Right cardiac atrium (tissue), 5 donors: ENCODE measurements at regions not wholly inside any gene's neighbourhood (a gene's known extent, or its start where the extent isn't known, plus 50 kb on each side); places are given as distances from the start of the nearest gene placed in this dataset.
"Not testable (repeated sequence)": the region's sequence is repeated elsewhere in the genome, so short reads cannot be mapped to it uniquely, and the experiment has no call there.

Source experiments
- ATAC-seq, 2 donors: fragments of 200-7000 bp; cut with Tn5 transposase; one replicate each; pipeline versions ENCODE4 v1.8.0 to v1.9.1; 2020; ENCODE audit warnings: moderate library complexity in 2 of 2, mild to moderate bottlenecking in 1 of 2
- DNase-seq, 3 donors: peaks; one replicate each; pipeline ENCODE4 v3.0.0-alpha.2; 2020
- H3K27ac ChIP-seq: one replicate; pipeline ENCODE4 v1.5.1; 2013; ENCODE audit warnings: mild to moderate bottlenecking, low read length, control low read depth, moderate library complexity
- H3K27me3 ChIP-seq: one replicate; pipeline ENCODE4 v1.6.1; 2013; ENCODE audit not compliant: control insufficient read depth, insufficient read depth
- H3K4me1 ChIP-seq: one replicate; pipeline ENCODE4 v1.6.1; 2013; ENCODE audit warnings: low read length; ENCODE audit not compliant: control insufficient read depth, insufficient read depth
- H3K4me3 ChIP-seq: one replicate; pipeline ENCODE4 v1.5.1; 2013; ENCODE audit warnings: low read length, control low read depth
- H3K9me3 ChIP-seq: one replicate; pipeline ENCODE4 v1.6.1; 2013; ENCODE audit warnings: low read length; ENCODE audit not compliant: control insufficient read depth
- WGBS: extraction: QIAGEN DNeasy Blood & Tissue Kit; methylation state at CpG from one replicate; pipeline ENCODE4 v1.1.7; 2013; 5-methylcytosine and 5-hydroxymethylcytosine counted together
- intact Hi-C, 4 donors: fragments of 100-400 bp; cut with DNase I; formaldehyde crosslinking; loops; one replicate each; pipeline versions ENCODE4 v1.11.0 to v1.14.0; 2022 to 2023
- donor health status: healthy with polysubstance abuse.
- donor health status: DM: no; HTN: yes; CAD: no.
- donor health status: DM: no; HTN: no; CAD: no.
- donor health status: DM: no; HTN: yes; CAD: no; lungs with severe emphysema.
- donor health status: DM: yes; HTN: yes; CAD: no.

DNA sequence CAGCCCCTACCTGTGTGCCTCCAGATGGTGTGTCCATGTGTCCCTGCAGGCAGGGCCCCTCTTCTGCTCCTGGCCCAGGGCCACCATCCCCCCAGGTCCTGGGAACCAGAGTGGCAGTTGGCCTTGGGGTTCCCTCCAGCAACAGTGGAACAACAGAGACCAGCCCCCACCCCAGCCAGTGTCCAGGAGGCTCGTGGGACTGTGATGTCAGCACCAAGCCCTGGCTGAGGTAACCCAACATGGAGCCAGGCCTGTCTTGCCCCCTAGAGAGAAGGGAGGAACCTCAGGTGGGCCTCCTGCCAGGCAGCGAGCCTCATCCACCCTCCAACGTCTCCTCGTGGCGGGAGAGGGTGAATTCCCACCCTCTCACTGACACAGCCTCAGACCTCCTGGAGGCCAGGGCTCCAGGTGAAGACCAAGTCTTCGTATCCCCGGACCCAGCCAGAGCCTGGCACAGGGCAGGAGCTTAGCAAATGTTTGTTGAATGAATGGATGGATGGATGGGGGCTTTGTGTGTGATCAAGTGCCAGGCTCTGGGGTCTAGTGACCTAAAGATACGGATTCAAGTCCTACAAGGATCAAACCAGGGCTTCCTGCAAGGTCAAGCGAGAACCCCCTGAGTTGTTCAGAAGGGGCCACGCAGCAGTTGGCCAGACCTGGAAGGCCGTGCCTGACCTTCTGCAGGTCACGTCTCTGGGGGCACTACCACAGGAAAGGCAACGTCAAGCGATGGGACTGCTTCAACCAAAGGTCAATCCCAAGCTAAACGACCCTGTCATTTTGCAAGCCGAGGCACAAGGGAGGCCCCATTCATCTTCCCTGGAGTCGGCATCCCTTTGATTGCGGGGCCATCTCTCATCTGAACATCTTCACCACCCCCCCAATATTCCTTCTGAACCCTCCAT is 204.7 kb downstream of the TBC1D2B start:
- H3K4me1 ChIP-seq, H3K9me3 ChIP-seq, H3K27ac ChIP-seq, H3K27me3 ChIP-seq, H3K4me3 ChIP-seq, ATAC-seq, intact Hi-C loops: not testable (repeated sequence)
- DNase-seq, result peak in 2 of 3 donors; percentile 22 to 37
- WGBS, result 83% methylated on average over 18 of the region's 18 CpGs

DNA sequence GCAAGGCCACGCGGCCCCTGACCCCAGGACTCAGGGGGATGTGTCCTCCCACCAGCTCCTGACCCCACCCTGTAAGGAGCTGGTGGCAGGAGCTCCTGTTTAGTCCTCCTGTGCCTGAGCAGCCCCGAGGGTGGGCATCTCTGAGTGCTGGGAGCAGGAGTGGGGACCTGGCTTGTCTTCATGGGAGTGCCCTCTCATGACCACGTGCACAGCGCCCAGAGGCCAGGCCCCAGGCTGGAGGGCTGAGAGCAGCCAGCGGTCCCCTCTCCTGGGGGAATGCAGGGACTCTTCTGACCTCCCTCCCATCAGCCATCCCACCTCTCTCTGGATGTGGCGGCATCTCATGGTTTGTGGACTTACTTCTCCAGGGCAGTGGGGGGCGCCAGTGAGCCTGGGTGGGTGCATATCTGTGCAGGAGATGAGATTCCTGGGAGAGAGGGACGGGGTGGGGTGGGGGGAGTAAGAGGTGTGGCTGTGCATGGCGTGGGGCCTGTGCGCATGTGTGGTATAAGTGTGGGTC is 205.6 kb downstream of the TBC1D2B start:
- ATAC-seq (no peak), DNase-seq (peak in 2 of 3 donors; percentile 27 to 53)
- Histone ChIP-seq H3K9me3 (no peaks in the 10 kb centered on the region), H3K4me3 (no peak overlapping the region), H3K27ac (no peak overlapping the region), H3K4me1 (no peaks in the 10 kb centered on the region), H3K27me3 (no peaks in the 10 kb centered on the region)
- intact Hi-C loops, result no loop called here
- WGBS, result 80% methylated on average over 11 of the region's 11 CpGs

DNA sequence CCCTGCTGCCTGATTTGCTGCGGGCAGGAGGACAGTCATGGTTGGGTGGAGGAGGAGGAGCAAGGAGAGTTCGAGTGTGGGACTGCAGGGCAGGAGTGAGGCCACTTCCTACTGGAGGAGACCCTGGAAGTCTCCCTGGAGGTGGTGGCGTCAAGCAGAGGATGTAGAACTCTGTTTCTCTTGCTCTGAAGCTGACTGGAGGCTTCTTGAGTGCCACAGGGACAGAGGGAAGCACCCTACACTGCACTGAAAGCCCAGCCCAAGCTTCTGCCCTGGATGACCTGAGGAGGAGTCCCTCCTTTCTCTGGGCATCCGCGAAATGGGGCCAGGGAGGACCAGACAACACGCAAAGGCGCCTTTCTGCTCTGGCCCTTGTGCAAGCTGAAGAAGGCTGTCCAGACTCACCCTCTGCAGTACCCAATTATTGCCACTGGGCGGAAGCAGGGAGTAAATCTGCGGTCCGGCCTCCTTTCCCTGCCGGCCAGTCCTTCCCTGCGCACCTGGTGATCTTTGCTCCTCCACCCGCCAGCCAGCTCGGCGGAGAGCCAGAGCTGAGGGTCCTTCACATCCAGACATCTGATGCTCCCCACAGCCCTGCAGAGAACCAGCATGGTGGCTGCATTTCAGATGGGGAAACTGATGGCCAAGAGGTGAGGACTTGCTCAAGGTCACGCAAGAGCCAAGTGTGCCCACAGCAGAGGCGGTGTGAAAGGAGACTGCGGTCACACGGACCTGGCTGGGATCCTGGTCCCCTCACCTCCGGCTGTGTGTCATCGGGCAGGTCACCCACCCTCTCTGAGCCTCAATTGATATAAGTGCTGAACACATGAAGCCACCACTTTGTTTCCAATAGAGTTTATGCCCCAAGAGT is 207.1 kb downstream of the TBC1D2B start:
- DNase-seq, result peak; percentile 54 to 79 (median 78)
- WGBS, result 30% methylated on average over 21 of the region's 21 CpGs
- no peak overlapping the region for H3K27ac ChIP-seq
- H3K27me3 ChIP-seq, result no peaks in the 10 kb centered on the region
- intact Hi-C loops, result no loop called here
- H3K4me3 ChIP-seq, result no peak overlapping the region
- no peaks in the 10 kb centered on the region for H3K4me1 ChIP-seq
- peak; percentile 52 to 64 for ATAC-seq
- no peaks in the 10 kb centered on the region for H3K9me3 ChIP-seq

DNA sequence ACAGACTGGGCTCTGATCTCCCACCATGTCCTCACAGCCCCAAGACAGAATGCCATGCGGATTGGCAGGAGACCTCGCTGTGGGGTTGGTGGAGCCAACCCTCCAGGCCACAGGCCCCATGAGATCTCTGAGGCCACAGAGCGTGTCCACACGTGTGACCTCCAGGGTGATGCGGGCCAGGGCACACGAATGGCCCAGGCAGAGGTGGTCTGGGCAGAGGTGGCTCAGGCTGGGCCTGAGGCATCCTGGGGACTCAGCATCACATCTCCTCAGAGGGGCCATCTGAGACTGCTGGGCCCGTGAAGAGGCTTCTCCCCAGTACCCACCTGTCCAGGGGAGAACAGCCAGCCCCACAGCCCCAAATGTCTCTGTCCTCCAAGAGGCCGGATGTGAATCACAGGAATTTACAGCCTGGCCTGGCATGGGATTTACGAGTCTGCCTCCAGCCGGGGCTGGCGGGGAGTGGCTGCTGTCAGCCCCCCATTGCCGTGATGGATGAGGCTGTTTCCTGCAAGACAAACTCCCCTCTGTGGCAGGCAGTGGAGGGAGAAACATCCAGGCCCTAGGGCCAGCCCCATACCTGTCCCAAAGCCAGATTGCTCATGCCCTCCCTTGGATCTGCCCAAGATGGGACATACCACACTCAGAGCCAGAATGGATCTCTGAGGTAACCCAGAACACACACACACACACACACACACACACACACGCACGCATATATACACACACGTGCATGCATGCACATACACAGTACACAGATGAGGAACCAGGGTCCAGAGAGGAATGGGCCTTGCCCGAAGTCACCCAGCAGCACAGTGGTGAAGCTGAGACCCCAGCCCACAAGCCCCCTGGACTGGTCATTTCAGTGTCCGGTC is 208.3 kb downstream of the TBC1D2B start:
- 80% methylated on average over 17 of the region's 17 CpGs for WGBS
- intact Hi-C loops, result no loop called here
- DNase-seq (peak; percentile 6 to 26 (median 19)), ATAC-seq (no peak)
- no peaks in the 10 kb centered on the region for H3K27me3 ChIP-seq
- H3K27ac ChIP-seq, result no peak overlapping the region
- no peaks in the 10 kb centered on the region for H3K4me1 ChIP-seq
- H3K4me3 ChIP-seq, result no peak overlapping the region
- H3K9me3 ChIP-seq, result no peaks in the 10 kb centered on the region

DNA sequence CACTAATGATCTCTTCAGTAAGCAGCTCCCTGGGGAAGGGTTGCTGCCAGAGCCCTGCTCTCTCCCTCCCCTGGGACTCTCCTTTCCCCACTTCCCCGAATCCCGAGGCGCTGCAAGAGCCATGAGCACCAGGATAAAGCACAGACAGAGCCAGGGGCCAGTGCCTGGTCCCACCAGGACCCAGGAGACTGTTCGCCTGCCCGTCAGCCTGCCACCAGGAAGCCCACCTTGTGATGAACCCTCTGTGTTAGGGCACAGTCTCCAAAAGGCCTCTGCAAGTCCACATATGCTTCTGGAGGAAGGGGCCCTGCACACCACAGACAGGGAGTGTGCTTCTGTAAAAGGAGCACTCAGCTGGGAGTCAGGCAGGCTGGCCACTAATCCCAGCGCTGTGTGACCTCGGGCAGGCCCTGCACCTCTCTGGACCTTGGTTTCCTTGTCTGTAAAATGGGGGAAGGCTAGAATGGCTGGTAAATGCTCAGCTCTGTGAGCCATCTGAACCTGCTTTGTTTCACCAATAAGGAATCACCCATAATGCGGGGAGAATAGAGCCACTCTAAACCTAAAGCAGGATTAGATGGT is 209.4 kb downstream of the TBC1D2B start:
- H3K4me3 ChIP-seq, ATAC-seq, H3K4me1 ChIP-seq, H3K27ac ChIP-seq, H3K27me3 ChIP-seq, H3K9me3 ChIP-seq, intact Hi-C loops: not testable (repeated sequence)
- DNase-seq, result peak in 2 of 3 donors; percentile 24 to 33
- 81% methylated on average over 8 of the region's 8 CpGs for WGBS

DNA sequence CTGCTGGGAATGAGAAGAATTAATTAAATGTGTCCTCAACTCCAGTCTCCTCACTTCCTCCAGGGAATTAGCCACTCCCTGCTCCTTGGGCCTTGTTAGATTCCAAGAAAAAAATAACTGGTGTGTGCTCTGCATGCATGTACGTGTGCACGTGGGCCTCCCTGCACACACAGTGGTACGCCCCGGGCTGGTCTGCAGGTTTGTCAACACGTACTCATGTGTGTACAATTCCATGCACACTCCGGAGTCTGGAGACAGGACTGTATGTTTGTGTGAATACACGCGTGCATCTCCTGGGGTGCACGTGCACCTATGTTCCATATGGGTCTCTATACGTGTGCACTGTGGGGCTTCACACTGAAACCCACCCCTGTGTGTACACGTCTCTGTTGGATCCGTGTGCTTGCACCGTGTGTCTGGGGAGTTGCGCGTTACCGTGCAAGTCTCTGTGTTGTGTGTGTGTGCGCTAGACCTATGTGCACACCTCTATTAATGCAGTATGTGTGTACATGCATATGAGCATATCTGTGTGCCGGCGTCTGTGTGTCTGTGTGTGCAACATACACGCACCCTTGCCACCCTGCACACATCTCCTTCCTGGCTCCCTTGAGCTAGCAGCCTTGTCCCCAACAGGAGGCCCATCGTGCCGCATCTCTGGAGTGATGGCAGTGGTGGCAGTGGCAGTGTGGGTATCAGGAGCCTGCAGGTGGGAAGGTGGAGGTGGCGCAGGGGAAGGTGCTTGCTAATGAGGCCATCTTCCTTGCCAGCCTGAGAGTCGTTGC is 210.1 kb downstream of the TBC1D2B start:
- WGBS, result 90% methylated on average over 24 of the region's 24 CpGs
- ATAC-seq, result no peak
- H3K27me3 ChIP-seq, result no peaks in the 10 kb centered on the region
- intact Hi-C loops, result no loop called here
- H3K4me3 ChIP-seq, result no peak overlapping the region
- DNase-seq, result peak in 2 of 3 donors; percentile 21 to 26
- H3K9me3 ChIP-seq, result no peaks in the 10 kb centered on the region
- no peak overlapping the region for H3K27ac ChIP-seq
- H3K4me1 ChIP-seq, result no peaks in the 10 kb centered on the region

DNA sequence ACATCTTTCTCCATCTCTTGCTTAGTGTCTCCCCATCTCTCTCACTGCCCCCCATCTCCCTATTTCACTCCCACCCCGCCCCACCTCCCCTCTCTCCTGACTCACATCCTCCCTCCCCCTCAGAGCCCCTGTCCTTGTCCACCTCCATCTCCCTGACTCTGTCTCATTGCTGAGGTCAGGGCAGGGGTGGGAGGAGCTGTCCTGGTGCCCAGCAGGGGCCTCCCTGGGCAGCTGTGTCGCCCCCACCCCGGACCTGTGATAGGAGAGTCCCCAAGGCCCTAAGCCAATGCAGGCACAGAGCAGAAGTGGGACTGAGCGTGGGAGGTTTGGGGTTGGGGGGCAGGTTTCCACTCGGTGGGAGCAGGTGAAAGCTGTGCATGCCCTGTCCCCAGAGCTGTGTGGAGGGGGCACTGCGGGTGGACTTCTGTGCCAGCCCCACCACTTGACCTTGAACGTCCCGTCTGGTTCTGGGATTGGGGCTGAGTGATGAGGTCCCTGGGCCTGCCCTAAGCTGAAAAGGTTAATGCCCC is 210.8 kb downstream of the TBC1D2B start:
- H3K27me3 ChIP-seq, result no peaks in the 10 kb centered on the region
- intact Hi-C loops, result no loop called here
- H3K27ac ChIP-seq, result no peak overlapping the region
- 71% methylated on average over 8 of the region's 8 CpGs for WGBS
- no peaks in the 10 kb centered on the region for H3K9me3 ChIP-seq
- no peak for ATAC-seq
- no peaks in the 10 kb centered on the region for H3K4me1 ChIP-seq
- peak in 2 of 3 donors; percentile 26 to 28 for DNase-seq
- H3K4me3 ChIP-seq, result no peak overlapping the region

DNA sequence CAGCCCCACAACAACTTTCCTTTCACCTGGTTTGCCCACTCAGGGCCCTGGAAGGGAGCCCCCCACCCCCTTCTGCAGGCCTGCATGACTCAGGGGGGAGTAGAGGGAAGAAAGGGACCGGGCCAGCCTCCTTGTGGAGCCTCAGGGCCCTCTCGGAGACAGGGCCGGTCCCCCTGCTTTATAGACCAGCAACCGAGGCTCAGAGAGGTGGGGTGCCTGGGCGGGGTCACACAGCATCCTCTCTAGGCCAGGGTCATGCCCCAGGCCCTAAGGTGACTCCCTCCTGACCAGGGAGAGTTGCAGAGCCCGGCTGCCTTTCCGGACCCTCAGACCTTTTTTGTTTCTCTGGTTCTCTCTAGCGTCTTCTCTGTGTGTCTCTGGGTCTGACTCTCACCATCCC is 211.3 kb downstream of the TBC1D2B start:
- intact Hi-C loops, result no loop called here
- H3K27me3 ChIP-seq, result no peaks in the 10 kb centered on the region
- no peaks in the 10 kb centered on the region for H3K4me1 ChIP-seq
- no peaks in the 10 kb centered on the region for H3K9me3 ChIP-seq
- DNase-seq, result peak in 2 of 3 donors; percentile 20 to 42
- WGBS, result 80% methylated on average over 8 of the region's 8 CpGs
- no peak overlapping the region for H3K4me3 ChIP-seq
- H3K27ac ChIP-seq, result no peak overlapping the region
- no peak for ATAC-seq

DNA sequence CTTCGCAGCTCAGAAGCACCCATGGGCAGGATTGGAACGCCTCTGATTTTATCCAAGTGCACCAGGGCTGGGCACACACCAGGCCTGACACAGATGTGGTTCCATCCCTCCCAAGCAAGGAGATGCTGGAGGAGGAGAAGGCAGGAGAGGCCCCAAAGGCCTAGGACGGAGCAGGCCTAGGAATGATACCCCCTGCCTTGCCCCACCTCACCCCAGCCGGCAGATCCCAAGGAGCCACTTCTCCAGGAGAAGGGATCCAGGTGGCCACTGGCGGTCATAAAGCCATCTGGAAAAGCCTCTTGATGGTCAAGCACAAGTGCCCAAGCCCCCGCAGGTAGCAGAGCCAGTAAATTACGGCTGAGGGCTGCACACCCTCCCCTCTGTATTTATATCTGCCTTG is 211.8 kb downstream of the TBC1D2B start:
- H3K9me3 ChIP-seq, result no peaks in the 10 kb centered on the region
- H3K27ac ChIP-seq, result no peak overlapping the region
- no peak for ATAC-seq
- H3K4me3 ChIP-seq, result no peak overlapping the region
- intact Hi-C loops, result no loop called here
- H3K4me1 ChIP-seq, result no peaks in the 10 kb centered on the region
- WGBS, result 86% methylated on average over 7 of the region's 7 CpGs
- DNase-seq, result no peak
- no peaks in the 10 kb centered on the region for H3K27me3 ChIP-seq
